Gastrocnemius medialis (tissue), 4 donors: ENCODE measurements at regions not wholly inside any gene's neighbourhood (a gene's known extent, or its start where the extent isn't known, plus 50 kb on each side); places are given as distances from the start of the nearest gene placed in this dataset.

Experiments used
- POLR2A ChIP-seq, 2 donors: fragments of 450-650 bp; IDR thresholded peaks; one replicate each; pipeline ENCODE4 v1.6.1; 2017; ENCODE audit warnings: antibody characterized with exemption in 2 of 2, mild to moderate bottlenecking in 2 of 2, moderate library complexity in 2 of 2
- TF ChIP-seq, protein P1 (sequence below), 5 experiments: fragments of 450-650 bp in 3 of 5; fragments of 200-600 bp in 2 of 5; sonication (generic) in 2 of 5; IDR thresholded peaks in 4 of 5; conservative IDR thresholded peaks in 1 of 5; 1 replicate in 4 of 5; 2 replicates in 1 of 5; pipeline ENCODE4 v1.5.1; 2016 to 2019; ENCODE audit warnings: antibody characterized with exemption in 5 of 5, mild to moderate bottlenecking in 3 of 5, moderate library complexity in 3 of 5

DNA sequence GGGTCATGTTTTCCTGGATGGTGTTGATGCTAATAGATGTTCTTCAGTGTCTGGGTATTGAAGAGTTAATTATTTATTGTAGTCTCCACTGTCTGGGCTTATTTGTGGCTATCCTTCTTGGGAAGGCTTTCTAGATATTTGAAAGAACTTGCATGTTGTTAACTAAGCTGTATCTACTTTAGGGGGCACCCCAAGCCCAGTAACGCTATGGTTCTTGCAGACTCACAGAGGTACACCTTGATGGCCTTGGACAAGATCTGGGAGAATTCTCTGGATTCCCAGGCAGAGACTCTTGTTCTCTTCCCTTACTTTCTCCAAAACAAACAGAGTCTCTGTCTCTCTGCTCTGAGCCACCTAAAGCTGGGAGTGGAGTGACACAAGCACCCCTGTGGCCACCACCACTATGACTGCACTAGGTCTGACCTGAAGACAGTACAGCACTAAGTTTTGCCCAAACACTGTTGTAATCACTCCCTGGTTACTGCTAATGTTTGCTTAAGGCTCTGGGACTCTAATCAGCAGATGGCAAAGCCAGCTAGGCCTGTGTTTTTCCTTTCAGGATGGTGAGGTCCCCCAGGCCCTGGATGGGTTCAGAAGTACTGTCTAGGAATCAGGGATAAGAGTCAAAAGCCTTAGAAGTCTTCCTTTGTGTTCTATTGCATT lies 76.5 kb upstream of the C1orf21 start:
- TF ChIP-seq, protein P1, sequence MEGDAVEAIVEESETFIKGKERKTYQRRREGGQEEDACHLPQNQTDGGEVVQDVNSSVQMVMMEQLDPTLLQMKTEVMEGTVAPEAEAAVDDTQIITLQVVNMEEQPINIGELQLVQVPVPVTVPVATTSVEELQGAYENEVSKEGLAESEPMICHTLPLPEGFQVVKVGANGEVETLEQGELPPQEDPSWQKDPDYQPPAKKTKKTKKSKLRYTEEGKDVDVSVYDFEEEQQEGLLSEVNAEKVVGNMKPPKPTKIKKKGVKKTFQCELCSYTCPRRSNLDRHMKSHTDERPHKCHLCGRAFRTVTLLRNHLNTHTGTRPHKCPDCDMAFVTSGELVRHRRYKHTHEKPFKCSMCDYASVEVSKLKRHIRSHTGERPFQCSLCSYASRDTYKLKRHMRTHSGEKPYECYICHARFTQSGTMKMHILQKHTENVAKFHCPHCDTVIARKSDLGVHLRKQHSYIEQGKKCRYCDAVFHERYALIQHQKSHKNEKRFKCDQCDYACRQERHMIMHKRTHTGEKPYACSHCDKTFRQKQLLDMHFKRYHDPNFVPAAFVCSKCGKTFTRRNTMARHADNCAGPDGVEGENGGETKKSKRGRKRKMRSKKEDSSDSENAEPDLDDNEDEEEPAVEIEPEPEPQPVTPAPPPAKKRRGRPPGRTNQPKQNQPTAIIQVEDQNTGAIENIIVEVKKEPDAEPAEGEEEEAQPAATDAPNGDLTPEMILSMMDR (IDR thresholded peaks at IDR 0.05 in 4 of 5, conservative IDR thresholded peaks at IDR 0.05 in 1 of 5), result peak in 3 of 5 experiments; percentile 15 to 40 (median 17)
- TF ChIP-seq POLR2A (IDR thresholded peaks at IDR 0.05), result no peak
